ENCODE measurements at regions not wholly inside any gene's neighbourhood (a gene's known extent, or its start where the extent isn't known, plus 50 kb on each side); places are given as distances from the start of the nearest gene placed in this dataset.

DNA sequence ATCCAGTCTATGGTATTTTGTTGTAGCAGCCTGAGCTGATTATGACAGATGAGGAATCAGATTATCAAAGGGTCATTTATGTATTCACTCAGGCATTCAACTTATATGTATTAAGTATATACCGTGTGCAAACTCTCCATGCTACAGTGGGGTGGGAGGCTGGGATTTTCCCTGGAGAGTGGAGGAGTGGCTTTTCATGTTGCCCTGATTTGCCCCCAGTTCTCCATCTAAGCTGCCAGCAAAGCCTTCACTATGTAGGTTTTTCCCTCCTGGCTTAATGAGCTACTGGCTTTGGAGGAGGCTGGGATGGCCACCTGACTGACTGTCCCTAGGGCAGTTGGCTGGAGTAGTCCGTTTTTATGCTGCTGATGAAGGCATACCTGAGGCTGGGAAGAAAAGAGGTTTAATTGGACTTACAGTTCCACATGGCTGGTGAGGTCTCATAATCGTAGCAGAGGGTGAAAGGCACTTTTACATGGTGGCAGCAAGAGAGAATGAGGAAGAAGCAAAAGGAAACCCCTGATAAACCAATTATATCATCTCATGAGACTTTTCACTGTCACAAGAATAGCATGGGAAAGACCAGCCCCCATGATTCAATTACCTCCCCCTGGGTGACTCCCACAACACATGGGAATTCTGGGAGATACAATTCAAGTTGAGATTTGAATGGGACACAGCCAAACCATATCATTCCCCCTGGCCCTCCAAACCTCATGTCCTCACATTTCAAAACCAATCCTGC lies 253.9 kb downstream of the RPLP1 start:
- TF ChIP-seq CTCF (IDR thresholded peaks at IDR 0.05): no peak
- TF ChIP-seq POLR2A (IDR thresholded peaks at IDR 0.05): no peak
- TF ChIP-seq POLR2AphosphoS5 (IDR thresholded peaks at IDR 0.05; ENCODE audit: insufficient read depth in 1 of 2, low read depth in 1 of 2): no peak

All from vagina (tissue), 2 donors.